GM23338 (cell line): ENCODE measurements at regions not wholly inside any gene's neighbourhood (a gene's known extent, or its start where the extent isn't known, plus 50 kb on each side); places are given as distances from the start of the nearest gene placed in this dataset.
A peak's percentile ranks its signal among the peaks of the same experiment; 100 is the strongest.

Source experiments
- ATAC-seq: fragments of 200-7000 bp; cut with Tn5 transposase; 3 replicates; pipeline ENCODE4 v1.9.1; 2020
- DNase-seq: peaks from one replicate; pipeline ENCODE4 v3.0.0-alpha.2; 2015; ENCODE audit warnings: low spot score
- H2AFZ ChIP-seq: fragments of 200-600 bp; sonication (generic); 2 replicates; pipeline ENCODE4 v1.8.0; 2016; ENCODE audit warnings: antibody characterized with exemption, mild to moderate bottlenecking, moderate library complexity
- H3F3A ChIP-seq: fragments of 200-600 bp; sonication (generic); replicated peaks from 2 replicates; pipeline ENCODE4 v1.8.0; 2017; ENCODE audit warnings: antibody characterized with exemption, mixed run types, low read depth
- H3K27ac ChIP-seq: fragments of 200-600 bp; sonication (generic); 2 replicates; pipeline ENCODE4 v1.6.1; 2016; ENCODE audit warnings: low read depth
- H3K27me3 ChIP-seq: fragments of 200-600 bp; sonication (generic); 2 replicates; pipeline ENCODE4 v1.8.0; 2016; ENCODE audit warnings: mild to moderate bottlenecking, mixed run types, moderate library complexity; ENCODE audit not compliant: insufficient read depth
- H3K36me3 ChIP-seq: fragments of 200-600 bp; sonication (generic); 2 replicates; pipeline ENCODE4 v1.8.0; 2016; ENCODE audit warnings: mild to moderate bottlenecking; ENCODE audit not compliant: insufficient read depth
- H3K4me1 ChIP-seq: fragments of 200-600 bp; sonication (generic); 2 replicates; pipeline ENCODE4 v1.8.0; 2016; ENCODE audit warnings: mild to moderate bottlenecking, moderate library complexity; ENCODE audit not compliant: insufficient read depth
- H3K4me2 ChIP-seq: fragments of 200-600 bp; sonication (generic); 2 replicates; pipeline ENCODE4 v1.7.1; 2017; ENCODE audit warnings: mixed run types
- H3K4me3 ChIP-seq: fragments of 200-600 bp; sonication (generic); 2 replicates; pipeline ENCODE4 v1.6.1; 2016; ENCODE audit warnings: mixed run types
- H3K79me2 ChIP-seq: fragments of 200-600 bp; sonication (generic); replicated peaks from 2 replicates; pipeline ENCODE4 v1.8.0; 2017; ENCODE audit warnings: mild to moderate bottlenecking; ENCODE audit not compliant: insufficient read depth
- H3K9me2 ChIP-seq: fragments of 200-600 bp; sonication (generic); 2 replicates; pipeline ENCODE4 v1.8.0; 2017; ENCODE audit not compliant: insufficient read depth
- H4K20me1 ChIP-seq: fragments of 200-600 bp; sonication (generic); replicated peaks from 2 replicates; pipeline ENCODE4 v1.8.0; 2017; ENCODE audit warnings: mild to moderate bottlenecking; ENCODE audit not compliant: insufficient read depth
- H3K27ac Mint-ChIP-seq: 2 replicates; pipeline ENCODE4 v1.8.0; 2020; ENCODE audit warnings: inconsistent platforms, mild to moderate bottlenecking, moderate library complexity, mixed read lengths
- H3K27me3 Mint-ChIP-seq: 3 replicates; pipeline ENCODE4 v1.8.0; 2022; ENCODE audit warnings: low read depth, mild to moderate bottlenecking, moderate library complexity, mixed read lengths, inconsistent platforms; ENCODE audit not compliant: insufficient read depth, poor library complexity
- H3K36me3 Mint-ChIP-seq: 3 replicates; pipeline ENCODE4 v1.8.0; 2021; ENCODE audit warnings: low read depth, mild to moderate bottlenecking, inconsistent platforms, moderate library complexity, mixed read lengths
- H3K4me1 Mint-ChIP-seq: 3 replicates; pipeline ENCODE4 v1.8.0; 2020; ENCODE audit warnings: mild to moderate bottlenecking, inconsistent platforms, mixed read lengths
- H3K4me3 Mint-ChIP-seq: 3 replicates; pipeline ENCODE4 v1.8.0; 2021; ENCODE audit warnings: moderate library complexity, mild to moderate bottlenecking, inconsistent platforms, mixed read lengths
- H3K9me3 Mint-ChIP-seq: 3 replicates; pipeline ENCODE4 v1.8.0; 2020; ENCODE audit warnings: moderate library complexity, mild to moderate bottlenecking, inconsistent platforms, mixed read lengths
- CREB1 ChIP-seq: fragments of 250-450 bp; sonication (Bioruptor Pico); IDR thresholded peaks from 2 replicates; pipeline ENCODE4 v1.5.0; 2020; ENCODE audit warnings: low read depth, mild to moderate bottlenecking, moderate library complexity
- EZH2 ChIP-seq: fragments of 200-600 bp; sonication (generic); IDR thresholded peaks from one replicate; pipeline ENCODE4 v1.8.0; 2017; ENCODE audit warnings: antibody characterized with exemption, mild to moderate bottlenecking, low read depth; ENCODE audit not compliant: unreplicated experiment
- EZH2phosphoT487 ChIP-seq: fragments of 200-600 bp; sonication (generic); IDR thresholded peaks from one replicate; pipeline ENCODE4 v1.8.1; 2018; ENCODE audit warnings: antibody characterized with exemption; ENCODE audit not compliant: unreplicated experiment
- JUNB ChIP-seq: IDR thresholded peaks from one replicate; pipeline ENCODE4 v1.6.1; 2016; ENCODE audit warnings: antibody characterized with exemption; ENCODE audit not compliant: unreplicated experiment
- NANOG ChIP-seq: IDR thresholded peaks from 2 replicates; pipeline ENCODE4 v1.6.1; 2016; ENCODE audit warnings: antibody characterized with exemption, borderline replicate concordance
- POLR2AphosphoS5 ChIP-seq: IDR thresholded peaks from 2 replicates; pipeline ENCODE4 v1.6.1; 2016; ENCODE audit warnings: antibody characterized with exemption, low read depth
- STAT1 ChIP-seq: IDR thresholded peaks from one replicate; pipeline ENCODE4 v1.6.1; 2016; ENCODE audit warnings: antibody characterized with exemption; ENCODE audit not compliant: unreplicated experiment
- ZNF114 ChIP-seq: fragments of 250-450 bp; sonication (Bioruptor Pico); IDR thresholded peaks from 2 replicates; pipeline ENCODE4 v1.5.0; 2020; ENCODE audit warnings: mild to moderate bottlenecking, moderate library complexity
- ZNF331 ChIP-seq: fragments of 250-450 bp; sonication (Bioruptor Pico); IDR thresholded peaks from 2 replicates; pipeline ENCODE4 v1.5.0; 2020; ENCODE audit warnings: low read depth, mild to moderate bottlenecking, moderate library complexity
- TF ChIP-seq, protein P1 (sequence below): IDR thresholded peaks from 2 replicates; pipeline ENCODE4 v1.6.1; 2016; ENCODE audit warnings: antibody characterized with exemption
- TF ChIP-seq, protein P2 (sequence below): IDR thresholded peaks from one replicate; pipeline ENCODE4 v1.6.1; 2018; ENCODE audit warnings: antibody characterized with exemption; ENCODE audit not compliant: unreplicated experiment
- TF ChIP-seq, protein P3 (sequence below), 2 experiments: fragments of 200-600 bp in 1 of 2; sonication (generic) in 1 of 2; conservative IDR thresholded peaks; 2 replicates each; pipeline versions ENCODE4 v1.5.1 to v1.6.1; 2016 to 2017; ENCODE audit warnings: antibody characterized with exemption in 2 of 2, low read depth in 2 of 2, mild to moderate bottlenecking in 2 of 2, moderate library complexity in 1 of 2
- TF ChIP-seq, protein P4 (sequence below): fragments of 250-450 bp; sonication (Bioruptor Pico); IDR thresholded peaks from 2 replicates; pipeline ENCODE4 v1.5.0; 2020; ENCODE audit warnings: mild to moderate bottlenecking, moderate library complexity

DNA sequence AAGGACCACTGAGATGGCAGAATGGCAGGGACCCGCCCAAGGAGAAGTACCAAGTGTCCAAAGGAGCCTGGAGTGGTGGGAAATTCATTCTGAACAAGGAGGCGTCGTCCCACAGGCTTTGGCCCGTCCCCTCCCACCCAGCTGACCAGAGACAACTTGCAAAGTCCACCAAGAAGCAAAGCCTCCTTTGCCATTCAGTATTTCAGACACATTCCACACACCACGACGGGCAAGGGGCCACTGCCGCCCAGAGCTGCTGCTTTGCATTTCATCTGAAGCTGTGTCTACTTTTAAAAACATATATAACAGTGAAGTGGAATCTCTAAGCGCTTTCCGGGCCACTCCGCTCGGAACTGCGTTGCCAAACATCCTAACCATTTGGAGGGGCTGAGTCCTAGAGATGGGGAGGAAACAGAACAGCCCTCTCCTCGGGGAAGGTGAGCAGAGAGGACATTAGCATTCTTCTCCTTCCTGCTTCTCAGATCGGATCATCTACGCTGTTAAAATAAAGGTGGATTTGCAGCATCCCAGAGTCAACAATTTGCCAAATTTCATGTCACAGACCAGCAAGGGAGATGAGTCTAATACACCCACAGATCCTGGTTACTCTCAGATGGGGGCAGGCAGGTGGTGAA, 89.0 kb upstream of the ZNF507 start:
- no peaks in the 10 kb centered on the region for H3K9me3 Mint-ChIP-seq
- TF ChIP-seq JUNB (no peak), ZNF114 (no peak), POLR2AphosphoS5 (no peak), EZH2 (no peak), CREB1 (CRISPR knock-in tag) (no peak), NANOG (no peak), EZH2phosphoT487 (no peak), STAT1 (no peak), ZNF331 (CRISPR knock-in tag) (no peak)
- TF ChIP-seq, protein P1, sequence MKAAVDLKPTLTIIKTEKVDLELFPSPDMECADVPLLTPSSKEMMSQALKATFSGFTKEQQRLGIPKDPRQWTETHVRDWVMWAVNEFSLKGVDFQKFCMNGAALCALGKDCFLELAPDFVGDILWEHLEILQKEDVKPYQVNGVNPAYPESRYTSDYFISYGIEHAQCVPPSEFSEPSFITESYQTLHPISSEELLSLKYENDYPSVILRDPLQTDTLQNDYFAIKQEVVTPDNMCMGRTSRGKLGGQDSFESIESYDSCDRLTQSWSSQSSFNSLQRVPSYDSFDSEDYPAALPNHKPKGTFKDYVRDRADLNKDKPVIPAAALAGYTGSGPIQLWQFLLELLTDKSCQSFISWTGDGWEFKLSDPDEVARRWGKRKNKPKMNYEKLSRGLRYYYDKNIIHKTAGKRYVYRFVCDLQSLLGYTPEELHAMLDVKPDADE, result no peak
- TF ChIP-seq, protein P2, sequence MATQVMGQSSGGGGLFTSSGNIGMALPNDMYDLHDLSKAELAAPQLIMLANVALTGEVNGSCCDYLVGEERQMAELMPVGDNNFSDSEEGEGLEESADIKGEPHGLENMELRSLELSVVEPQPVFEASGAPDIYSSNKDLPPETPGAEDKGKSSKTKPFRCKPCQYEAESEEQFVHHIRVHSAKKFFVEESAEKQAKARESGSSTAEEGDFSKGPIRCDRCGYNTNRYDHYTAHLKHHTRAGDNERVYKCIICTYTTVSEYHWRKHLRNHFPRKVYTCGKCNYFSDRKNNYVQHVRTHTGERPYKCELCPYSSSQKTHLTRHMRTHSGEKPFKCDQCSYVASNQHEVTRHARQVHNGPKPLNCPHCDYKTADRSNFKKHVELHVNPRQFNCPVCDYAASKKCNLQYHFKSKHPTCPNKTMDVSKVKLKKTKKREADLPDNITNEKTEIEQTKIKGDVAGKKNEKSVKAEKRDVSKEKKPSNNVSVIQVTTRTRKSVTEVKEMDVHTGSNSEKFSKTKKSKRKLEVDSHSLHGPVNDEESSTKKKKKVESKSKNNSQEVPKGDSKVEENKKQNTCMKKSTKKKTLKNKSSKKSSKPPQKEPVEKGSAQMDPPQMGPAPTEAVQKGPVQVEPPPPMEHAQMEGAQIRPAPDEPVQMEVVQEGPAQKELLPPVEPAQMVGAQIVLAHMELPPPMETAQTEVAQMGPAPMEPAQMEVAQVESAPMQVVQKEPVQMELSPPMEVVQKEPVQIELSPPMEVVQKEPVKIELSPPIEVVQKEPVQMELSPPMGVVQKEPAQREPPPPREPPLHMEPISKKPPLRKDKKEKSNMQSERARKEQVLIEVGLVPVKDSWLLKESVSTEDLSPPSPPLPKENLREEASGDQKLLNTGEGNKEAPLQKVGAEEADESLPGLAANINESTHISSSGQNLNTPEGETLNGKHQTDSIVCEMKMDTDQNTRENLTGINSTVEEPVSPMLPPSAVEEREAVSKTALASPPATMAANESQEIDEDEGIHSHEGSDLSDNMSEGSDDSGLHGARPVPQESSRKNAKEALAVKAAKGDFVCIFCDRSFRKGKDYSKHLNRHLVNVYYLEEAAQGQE, result no peak
- TF ChIP-seq, protein P3, sequence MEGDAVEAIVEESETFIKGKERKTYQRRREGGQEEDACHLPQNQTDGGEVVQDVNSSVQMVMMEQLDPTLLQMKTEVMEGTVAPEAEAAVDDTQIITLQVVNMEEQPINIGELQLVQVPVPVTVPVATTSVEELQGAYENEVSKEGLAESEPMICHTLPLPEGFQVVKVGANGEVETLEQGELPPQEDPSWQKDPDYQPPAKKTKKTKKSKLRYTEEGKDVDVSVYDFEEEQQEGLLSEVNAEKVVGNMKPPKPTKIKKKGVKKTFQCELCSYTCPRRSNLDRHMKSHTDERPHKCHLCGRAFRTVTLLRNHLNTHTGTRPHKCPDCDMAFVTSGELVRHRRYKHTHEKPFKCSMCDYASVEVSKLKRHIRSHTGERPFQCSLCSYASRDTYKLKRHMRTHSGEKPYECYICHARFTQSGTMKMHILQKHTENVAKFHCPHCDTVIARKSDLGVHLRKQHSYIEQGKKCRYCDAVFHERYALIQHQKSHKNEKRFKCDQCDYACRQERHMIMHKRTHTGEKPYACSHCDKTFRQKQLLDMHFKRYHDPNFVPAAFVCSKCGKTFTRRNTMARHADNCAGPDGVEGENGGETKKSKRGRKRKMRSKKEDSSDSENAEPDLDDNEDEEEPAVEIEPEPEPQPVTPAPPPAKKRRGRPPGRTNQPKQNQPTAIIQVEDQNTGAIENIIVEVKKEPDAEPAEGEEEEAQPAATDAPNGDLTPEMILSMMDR (conservative IDR thresholded peaks at IDR 0.05; ENCODE audit: low read depth in 2 of 2), result no peak
- TF ChIP-seq, protein P4, sequence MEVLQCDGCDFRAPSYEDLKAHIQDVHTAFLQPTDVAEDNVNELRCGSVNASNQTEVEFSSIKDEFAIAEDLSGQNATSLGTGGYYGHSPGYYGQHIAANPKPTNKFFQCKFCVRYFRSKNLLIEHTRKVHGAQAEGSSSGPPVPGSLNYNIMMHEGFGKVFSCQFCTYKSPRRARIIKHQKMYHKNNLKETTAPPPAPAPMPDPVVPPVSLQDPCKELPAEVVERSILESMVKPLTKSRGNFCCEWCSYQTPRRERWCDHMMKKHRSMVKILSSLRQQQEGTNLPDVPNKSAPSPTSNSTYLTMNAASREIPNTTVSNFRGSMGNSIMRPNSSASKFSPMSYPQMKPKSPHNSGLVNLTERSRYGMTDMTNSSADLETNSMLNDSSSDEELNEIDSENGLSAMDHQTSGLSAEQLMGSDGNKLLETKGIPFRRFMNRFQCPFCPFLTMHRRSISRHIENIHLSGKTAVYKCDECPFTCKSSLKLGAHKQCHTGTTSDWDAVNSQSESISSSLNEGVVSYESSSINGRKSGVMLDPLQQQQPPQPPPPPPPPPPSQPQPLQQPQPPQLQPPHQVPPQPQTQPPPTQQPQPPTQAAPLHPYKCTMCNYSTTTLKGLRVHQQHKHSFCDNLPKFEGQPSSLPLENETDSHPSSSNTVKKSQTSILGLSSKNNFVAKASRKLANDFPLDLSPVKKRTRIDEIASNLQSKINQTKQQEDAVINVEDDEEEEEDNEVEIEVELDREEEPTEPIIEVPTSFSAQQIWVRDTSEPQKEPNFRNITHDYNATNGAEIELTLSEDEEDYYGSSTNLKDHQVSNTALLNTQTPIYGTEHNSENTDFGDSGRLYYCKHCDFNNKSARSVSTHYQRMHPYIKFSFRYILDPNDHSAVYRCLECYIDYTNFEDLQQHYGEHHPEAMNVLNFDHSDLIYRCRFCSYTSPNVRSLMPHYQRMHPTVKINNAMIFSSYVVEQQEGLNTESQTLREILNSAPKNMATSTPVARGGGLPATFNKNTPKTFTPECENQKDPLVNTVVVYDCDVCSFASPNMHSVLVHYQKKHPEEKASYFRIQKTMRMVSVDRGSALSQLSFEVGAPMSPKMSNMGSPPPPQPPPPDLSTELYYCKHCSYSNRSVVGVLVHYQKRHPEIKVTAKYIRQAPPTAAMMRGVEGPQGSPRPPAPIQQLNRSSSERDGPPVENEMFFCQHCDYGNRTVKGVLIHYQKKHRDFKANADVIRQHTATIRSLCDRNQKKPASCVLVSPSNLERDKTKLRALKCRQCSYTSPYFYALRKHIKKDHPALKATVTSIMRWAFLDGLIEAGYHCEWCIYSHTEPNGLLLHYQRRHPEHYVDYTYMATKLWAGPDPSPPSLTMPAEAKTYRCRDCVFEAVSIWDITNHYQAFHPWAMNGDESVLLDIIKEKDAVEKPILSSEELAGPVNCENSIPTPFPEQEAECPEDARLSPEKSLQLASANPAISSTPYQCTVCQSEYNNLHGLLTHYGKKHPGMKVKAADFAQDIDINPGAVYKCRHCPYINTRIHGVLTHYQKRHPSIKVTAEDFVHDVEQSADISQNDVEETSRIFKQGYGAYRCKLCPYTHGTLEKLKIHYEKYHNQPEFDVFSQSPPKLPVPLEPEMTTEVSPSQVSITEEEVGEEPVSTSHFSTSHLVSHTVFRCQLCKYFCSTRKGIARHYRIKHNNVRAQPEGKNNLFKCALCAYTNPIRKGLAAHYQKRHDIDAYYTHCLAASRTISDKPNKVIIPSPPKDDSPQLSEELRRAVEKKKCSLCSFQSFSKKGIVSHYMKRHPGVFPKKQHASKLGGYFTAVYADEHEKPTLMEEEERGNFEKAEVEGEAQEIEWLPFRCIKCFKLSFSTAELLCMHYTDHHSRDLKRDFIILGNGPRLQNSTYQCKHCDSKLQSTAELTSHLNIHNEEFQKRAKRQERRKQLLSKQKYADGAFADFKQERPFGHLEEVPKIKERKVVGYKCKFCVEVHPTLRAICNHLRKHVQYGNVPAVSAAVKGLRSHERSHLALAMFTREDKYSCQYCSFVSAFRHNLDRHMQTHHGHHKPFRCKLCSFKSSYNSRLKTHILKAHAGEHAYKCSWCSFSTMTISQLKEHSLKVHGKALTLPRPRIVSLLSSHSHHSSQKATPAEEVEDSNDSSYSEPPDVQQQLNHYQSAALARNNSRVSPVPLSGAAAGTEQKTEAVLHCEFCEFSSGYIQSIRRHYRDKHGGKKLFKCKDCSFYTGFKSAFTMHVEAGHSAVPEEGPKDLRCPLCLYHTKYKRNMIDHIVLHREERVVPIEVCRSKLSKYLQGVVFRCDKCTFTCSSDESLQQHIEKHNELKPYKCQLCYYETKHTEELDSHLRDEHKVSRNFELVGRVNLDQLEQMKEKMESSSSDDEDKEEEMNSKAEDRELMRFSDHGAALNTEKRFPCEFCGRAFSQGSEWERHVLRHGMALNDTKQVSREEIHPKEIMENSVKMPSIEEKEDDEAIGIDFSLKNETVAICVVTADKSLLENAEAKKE, result no peak
- H3K27ac Mint-ChIP-seq, result no peak overlapping the region
- Histone ChIP-seq H4K20me1 (no peaks in the 10 kb centered on the region), H3K36me3 (no peaks in the 10 kb centered on the region), H3K9me2 (no peaks in the 10 kb centered on the region), H3K4me2 (no peak overlapping the region), H3K79me2 (no peaks in the 10 kb centered on the region), H2AFZ (0 out of 2 replicates have a peak overlapping the region, but pooled peaks have one; percentile 56), H3K27ac (no peak overlapping the region), H3K27me3 (no peaks in the 10 kb centered on the region), H3K4me1 (no peaks in the 10 kb centered on the region), H3K4me3 (no peak overlapping the region), H3F3A (no peaks in the 10 kb centered on the region)
- H3K4me1 Mint-ChIP-seq, result no peaks in the 10 kb centered on the region
- no peak for DNase-seq
- H3K36me3 Mint-ChIP-seq, result no peaks in the 10 kb centered on the region
- peaks cover 17% of the 10 kb centered on the region for H3K27me3 Mint-ChIP-seq
- no peak for ATAC-seq
- no peak overlapping the region for H3K4me3 Mint-ChIP-seq
